ENCODE measurements at regions not wholly inside any gene's neighbourhood (a gene's known extent, or its start where the extent isn't known, plus 50 kb on each side); places are given as distances from the start of the nearest gene placed in this dataset.

GRCh38 chr4:110876866-110877265 lies 254.0 kb upstream of the PITX2 start:
- TF ChIP-seq CTCF (IDR thresholded peaks at IDR 0.05; ENCODE audit: low read length), result no peak
- no peak for TF ChIP-seq EZH2 (optimal IDR thresholded peaks at IDR 0.05; ENCODE audit: low read depth, low read length)

Measured in MM.1S (cell line).